ENCODE measurements at regions not wholly inside any gene's neighbourhood (a gene's known extent, or its start where the extent isn't known, plus 50 kb on each side); places are given as distances from the start of the nearest gene placed in this dataset.

- TF ChIP-seq CTCF (conservative IDR thresholded peaks at IDR 0.05; ENCODE audit: low read depth, low read length) (no peak), EZH2 (IDR thresholded peaks at IDR 0.05; ENCODE audit: low read length, unreplicated experiment) (no peak)
Measured at GRCh38 chr9:18346745-18347144, 127.2 kb upstream of the ADAMTSL1 start.
